GM18505 (cell line): ENCODE measurements at regions not wholly inside any gene's neighbourhood (a gene's known extent, or its start where the extent isn't known, plus 50 kb on each side); places are given as distances from the start of the nearest gene placed in this dataset.

Experiments used
- ATAC-seq: cut with Tn5 transposase; IDR thresholded peaks from one replicate; pipeline ENCODE4 v1.9.1; 2021; ENCODE audit not compliant: unreplicated experiment
- POLR2A ChIP-seq: IDR thresholded peaks from 4 replicates; pipeline ENCODE4 v1.6.1; 2011; ENCODE audit warnings: borderline replicate concordance; ENCODE audit not compliant: insufficient read depth, insufficient read length; ENCODE audit errors: extremely low read depth

DNA sequence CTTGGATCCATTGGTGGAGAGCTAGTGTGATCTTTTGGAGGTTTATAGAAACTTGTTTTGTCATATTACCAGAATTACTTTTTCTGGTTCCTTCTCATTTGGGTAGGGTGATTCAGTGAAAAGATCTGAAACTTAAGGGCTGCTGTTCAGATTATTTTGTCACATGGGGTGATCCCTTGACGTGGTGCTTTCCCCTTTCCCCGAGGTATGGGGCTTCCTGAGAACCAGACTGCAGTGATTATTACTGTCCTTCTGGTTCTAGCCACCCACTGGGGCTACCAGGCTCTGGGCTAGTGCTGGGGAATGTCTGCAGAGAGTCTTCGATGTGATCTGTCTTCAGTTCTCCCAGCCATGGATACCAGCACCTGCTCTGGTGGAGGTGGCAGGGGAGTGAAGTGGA is 1030.0 kb downstream of the GRM8 start:
- ATAC-seq: no peak
- TF ChIP-seq POLR2A: no peak

DNA sequence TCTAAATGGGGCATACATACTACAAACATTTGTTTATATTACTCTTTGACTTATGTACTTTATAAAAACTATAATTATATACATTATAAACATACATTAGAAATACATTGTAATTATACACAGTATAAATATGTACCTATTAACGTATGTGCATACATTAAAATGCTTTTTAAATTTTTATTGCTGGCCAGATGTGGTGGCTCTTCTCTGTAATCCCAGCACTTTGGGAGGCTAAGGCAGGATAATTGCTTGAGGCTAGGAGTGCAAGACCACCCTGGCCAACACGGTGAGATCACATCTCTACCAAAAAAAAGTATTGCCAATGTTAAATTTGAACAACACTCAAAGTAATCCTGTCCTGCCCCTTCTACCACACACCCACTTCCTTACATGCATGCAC is 1037.0 kb downstream of the GRM8 start:
- no peak for TF ChIP-seq POLR2A
- no peak for ATAC-seq

DNA sequence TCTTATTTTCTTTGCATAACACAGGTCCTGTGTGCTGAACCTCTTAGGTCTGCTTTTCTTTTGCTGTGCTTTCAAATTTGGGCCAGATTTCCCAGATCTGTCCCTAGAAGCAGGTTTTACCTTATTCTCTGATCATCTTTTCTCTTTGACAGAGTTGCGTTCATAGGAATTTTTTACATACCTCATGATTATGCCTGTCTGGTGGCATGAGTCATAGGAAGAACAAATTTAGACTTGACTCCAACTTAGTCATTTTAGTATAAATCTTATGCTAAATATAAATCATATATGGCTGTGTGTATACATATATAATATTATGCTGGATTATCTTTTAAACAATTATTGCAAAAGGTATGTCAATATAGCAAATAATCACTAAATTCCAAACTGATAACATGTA is 1038.9 kb downstream of the GRM8 start:
- no peak for ATAC-seq
- TF ChIP-seq POLR2A: no peak

DNA sequence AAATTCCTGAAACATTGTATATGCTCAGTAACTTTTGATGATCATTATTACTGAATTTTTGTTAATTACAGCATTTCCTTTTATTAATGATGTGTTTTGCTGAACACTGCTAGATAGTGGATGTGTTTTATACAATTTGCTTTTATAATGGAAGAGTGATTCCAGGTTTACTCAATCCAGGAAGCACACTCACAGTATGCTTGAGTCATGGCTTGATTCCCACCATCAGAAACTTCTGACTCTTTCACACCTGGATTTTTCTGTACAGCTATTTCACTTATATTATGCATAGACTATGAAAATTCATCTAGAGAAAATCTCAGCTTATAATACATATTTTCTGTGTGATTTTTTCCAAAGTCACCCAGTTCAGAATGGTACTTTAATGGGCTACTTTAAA is 1040.9 kb downstream of the GRM8 start:
- no peak for TF ChIP-seq POLR2A
- no peak for ATAC-seq

DNA sequence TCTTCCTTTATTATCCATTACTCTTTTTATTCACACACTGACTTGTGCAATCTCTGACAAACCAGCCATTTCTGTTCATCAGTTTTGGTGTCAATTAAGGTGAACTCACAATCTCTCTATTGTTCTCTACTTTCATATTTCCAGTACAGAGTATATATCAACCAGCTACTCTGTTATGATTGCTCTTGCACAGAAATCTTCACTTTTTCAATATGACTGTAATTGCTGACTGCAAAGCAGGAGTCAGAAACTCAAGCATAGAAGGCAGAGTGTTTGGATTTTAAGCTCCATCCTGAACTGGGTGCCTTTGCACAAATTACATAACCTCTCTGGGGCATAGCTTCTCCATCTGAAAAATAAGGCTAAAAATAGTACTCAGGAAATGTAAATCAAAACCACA is 1042.0 kb downstream of the GRM8 start:
- peak; percentile 61 for ATAC-seq
- no peak for TF ChIP-seq POLR2A

DNA sequence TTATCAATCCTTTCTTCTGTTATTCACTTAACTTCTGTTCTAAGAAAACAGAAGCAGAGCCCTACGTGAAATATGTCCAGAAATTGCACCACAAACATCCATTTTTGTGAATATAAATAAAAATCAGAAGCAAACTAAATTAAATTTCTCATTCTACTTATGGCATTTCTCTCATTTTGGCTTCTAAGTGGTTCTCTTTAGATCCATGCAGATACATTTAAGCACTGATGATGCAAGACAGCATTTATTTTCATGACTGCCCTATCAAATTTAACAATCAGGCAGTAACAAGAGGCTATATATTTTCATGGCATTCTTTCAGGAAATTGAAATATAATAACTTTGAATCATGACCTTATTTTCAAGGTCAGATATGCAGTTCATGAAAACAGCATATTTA is 1049.6 kb downstream of the GRM8 start:
- TF ChIP-seq POLR2A: no peak
- no peak for ATAC-seq

DNA sequence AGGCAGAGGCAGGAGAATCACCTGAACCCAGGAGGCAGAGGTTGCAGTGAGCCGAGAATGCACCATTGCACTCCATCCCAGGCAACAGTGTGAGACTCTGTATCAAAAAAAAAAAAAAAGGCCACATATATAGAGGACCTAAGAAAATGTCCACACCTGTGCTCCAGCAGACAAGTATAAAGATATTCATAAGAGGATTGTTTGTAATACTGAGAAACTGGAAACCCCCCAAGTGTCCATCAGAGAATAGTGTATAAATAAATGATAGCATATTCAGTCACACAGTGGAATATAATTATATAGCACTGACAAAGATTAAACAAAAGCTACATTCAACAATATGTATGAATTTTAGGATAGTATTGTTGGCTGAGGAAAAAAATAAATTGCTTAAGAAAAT is 1050.6 kb downstream of the GRM8 start:
- ATAC-seq: no peak

DNA sequence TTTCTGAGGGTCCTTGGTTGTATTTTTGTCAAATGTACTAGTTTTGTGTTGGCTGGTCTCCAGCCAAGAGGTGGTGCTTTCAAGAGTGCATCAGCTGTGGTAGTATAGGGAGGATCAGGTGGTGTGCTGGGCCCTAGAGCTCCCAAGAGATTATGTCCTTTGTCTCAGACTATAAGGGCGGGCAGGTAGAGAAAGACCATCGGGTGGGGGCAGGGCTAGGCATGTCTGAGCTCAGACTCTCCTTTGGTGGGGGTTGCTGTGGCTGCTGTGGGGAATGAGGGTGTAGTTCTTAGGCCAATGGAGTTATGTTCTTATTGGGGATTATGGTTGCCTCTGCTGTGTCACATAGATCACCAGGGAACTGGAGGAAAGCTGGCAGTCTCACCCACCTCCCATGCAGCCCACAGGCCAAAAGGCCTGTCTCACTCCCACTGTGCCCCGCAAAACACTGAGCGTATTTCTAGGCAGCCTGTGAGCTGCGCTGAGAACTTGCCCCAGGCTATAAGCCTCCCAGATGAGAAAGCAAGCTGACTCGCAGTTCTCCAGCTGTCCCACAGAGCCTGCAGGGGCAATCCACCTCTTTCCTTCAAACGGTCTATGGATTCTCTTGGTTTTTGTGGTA is 1066.7 kb downstream of the GRM8 start:
- no peak for ATAC-seq
- TF ChIP-seq POLR2A: no peak

More for the DNA sequence above, 1050.6 kb downstream of the GRM8 start:
- no peak for TF ChIP-seq POLR2A

DNA sequence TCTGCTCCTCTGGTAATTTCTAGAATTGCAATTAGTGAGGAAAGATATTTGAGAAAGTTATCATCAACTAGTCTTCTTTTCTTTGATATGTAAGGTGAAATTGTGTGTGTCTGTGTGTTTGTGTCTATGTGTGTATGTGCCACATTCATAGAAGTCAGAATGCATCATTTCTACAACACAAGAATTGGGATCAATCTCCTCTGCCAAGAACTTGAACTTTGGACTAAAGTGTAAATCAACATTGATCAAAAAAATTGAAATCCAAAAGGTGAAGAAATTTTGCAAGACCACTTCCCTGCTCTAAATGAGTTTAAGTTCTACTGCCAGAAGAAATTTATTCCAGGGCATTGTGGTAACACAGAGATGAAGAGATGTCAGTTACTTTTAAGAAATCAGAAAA is 1072.8 kb downstream of the GRM8 start:
- TF ChIP-seq POLR2A: no peak

DNA sequence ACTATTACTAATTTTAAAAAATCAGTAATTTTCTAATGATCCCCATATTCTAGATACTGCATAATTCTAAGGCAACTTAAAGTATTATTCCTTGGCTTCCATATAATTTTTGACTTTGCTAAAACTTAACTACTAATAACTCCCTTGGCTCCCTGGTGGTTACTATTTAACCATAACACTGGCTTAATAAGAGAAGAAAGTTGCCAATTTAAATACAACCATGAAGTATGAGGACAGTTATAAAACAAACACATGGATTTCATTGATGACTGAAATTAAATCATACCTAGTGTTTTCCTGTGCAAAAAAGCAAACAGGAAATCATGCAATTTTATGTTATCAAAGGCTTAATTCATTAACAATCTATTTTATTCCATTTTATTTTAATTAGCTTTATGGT is 1073.9 kb downstream of the GRM8 start:
- no peak for ATAC-seq
- TF ChIP-seq POLR2A: no peak

More for the DNA sequence above, 1072.8 kb downstream of the GRM8 start:
- ATAC-seq: no peak

DNA sequence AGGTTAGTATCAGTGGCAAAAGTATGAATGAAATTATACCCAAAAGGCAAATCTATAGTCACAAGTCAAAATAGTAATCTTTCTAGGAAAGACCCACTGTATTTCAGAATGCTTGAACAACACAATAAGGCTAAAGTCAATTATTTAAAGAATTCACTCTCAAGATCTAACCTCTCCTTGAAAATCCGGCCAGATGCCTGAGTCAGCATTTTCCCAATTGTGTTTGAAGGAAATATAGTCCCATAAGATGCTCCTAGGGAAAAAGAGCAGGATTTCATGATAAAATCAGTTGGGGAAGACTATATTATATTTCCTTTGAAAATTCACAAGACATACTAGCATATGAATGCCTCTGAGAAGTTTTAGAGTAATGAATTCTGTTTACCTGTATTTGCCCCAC is 1075.0 kb downstream of the GRM8 start:
- ATAC-seq: no peak
- TF ChIP-seq POLR2A: no peak

DNA sequence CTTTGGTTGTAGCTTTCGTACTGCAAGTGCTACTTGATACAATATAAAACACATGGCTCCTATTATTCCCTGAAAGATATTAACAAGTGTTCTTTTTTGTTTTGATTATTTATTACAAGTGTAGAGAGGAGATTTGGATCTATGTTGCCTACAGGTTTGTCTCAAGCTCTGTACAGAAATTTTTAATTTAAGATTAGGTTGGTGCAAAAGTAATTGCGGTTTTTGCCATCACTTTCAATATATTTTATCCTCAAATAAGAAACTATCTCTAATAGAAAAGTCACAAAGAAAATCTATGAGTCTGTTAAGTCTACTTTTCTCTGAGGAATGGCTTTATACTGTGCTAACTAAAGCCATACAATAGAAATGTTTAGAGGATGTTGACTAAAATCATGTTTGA is 1086.1 kb downstream of the GRM8 start:
- ATAC-seq: no peak
- TF ChIP-seq POLR2A: no peak

DNA sequence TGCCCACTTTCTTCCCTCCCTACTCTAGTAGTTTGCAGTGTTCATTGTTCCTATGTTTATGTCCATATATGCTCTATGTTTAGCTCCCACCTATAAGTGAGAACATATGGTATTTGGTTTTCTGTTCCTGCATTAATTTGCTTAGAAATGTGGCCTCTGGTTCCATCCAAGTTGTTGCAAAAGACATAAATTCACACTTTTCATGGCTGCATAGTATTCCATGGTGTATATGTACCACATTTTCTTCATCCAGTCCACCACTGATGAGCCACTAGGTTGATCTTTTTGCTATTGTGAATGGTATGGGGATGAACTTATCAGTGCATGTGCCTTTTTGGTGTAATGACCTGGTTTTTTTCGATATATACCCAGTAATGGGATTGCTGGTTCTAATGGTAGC is 1089.1 kb downstream of the GRM8 start:
- ATAC-seq: no peak
- no peak for TF ChIP-seq POLR2A

DNA sequence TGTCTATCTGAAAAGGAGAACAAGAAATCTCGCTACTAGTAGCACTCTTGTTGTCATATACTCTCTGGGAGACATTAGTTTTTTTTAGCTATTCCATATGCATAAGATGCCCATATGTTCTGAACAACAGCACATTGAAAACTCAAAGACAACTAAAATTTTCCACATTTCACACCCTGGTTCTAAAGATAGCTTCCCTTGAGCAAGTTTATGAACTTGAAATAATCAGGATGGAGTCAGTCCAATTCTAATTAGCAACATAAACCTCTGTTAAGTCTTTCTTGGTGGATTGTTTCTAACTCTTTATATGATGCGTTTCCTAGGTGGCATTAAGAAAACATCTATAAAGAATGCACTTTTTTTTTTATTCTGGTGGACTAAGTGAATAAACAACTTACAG is 1095.3 kb downstream of the GRM8 start:
- no peak for ATAC-seq
- no peak for TF ChIP-seq POLR2A

DNA sequence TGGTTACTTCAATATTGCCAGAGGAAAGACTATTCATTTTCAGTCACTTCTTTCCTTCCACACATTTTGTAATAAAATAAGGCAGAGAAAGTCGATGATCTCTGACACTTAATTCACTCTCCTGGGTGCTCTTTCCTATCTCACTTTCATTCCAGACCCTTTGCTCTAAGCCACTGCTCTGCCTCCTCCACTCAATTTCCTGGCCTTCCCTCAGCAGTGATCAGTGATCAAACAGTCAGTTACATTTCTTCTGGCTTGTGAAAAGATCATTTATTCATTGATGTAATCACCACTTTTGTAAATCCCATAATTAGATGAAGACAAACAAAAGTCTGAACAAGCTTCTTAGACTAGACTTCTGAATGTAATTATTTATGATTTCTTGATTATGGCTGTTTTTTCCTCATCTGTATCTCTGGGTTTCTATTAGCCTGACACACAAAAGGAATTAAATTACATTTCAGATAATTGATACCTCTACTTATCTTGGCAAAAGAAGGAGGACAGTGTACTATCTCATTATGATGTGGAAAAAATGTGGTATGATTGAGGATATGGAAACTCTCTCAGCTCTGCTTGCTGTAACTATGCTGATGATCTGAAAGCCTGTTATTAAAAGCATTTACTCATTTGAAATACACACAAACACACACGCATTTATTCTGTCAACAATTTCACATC is 1102.3 kb downstream of the GRM8 start:
- no peak for ATAC-seq
- no peak for TF ChIP-seq POLR2A

DNA sequence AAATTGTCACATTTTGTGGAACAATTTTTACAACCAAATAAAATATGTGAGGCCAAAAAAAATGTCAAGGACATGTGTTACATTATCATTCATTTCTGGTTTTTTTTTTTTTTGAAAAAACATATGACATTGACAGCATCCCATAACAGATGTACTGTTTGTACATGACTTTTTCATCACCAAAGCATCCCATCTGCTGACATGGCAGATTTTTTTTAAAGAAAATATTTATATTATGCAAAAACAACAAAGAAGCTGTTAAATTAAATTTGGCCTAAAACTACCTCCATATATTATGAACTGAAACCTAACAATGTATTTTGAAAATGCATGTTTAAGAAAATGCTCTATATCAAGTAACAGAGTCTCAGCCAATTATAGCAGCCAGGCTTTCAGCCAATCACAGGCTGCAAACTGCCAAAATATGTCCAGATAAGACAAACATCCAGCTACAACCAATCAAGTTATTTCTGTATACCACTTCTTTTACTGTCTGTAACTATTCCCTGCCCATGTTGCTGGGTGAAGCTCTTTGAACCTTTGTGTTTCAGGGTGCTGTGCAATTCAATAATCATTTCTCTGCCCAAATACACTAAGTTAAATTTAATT is 1111.8 kb downstream of the GRM8 start:
- no peak for TF ChIP-seq POLR2A
- no peak for ATAC-seq
